HG03354 (cell line): ENCODE measurements at regions not wholly inside any gene's neighbourhood (a gene's known extent, or its start where the extent isn't known, plus 50 kb on each side); places are given as distances from the start of the nearest gene placed in this dataset.

Source experiments
- ATAC-seq: cut with Tn5 transposase; IDR thresholded peaks from one replicate; pipeline ENCODE4 v1.9.1; 2021; ENCODE audit warnings: mild to moderate bottlenecking; ENCODE audit not compliant: unreplicated experiment, poor library complexity, severe bottlenecking

GRCh38 chr6:142500250-142500786 is 198.5 kb downstream of the ADGRG6 start:
- ATAC-seq, result no peak

DNA sequence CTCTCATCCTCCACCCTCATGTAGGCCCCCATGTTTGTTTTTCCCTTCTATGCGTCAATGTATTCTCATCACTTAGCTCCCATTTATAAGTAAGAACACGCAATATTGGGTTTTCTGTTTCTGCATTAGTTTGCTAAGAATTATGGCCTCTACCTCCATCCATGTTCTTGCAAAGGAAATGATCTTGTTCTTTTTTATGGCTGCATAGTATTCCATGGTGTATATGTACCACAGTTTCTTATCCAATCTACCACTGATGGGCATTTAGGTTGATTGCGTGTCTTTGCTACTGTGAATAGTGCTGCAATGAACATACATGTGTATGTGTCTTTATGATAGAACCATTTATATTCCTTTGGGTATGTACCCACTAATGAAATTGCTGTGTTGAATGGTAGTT is 200.0 kb downstream of the ADGRG6 start:
- ATAC-seq, result no peak

- no peak for ATAC-seq
Measured at GRCh38 chr6:142507065-142507464, 205.3 kb downstream of the ADGRG6 start.

- ATAC-seq, result no peak
Measured at GRCh38 chr6:142510211-142510610, 208.4 kb downstream of the ADGRG6 start.

GRCh38 chr6:142518126-142518525 is 216.3 kb downstream of the ADGRG6 start:
- ATAC-seq, result no peak

- no peak for ATAC-seq
Measured at GRCh38 chr6:142518761-142519160, 217.0 kb downstream of the ADGRG6 start.

DNA sequence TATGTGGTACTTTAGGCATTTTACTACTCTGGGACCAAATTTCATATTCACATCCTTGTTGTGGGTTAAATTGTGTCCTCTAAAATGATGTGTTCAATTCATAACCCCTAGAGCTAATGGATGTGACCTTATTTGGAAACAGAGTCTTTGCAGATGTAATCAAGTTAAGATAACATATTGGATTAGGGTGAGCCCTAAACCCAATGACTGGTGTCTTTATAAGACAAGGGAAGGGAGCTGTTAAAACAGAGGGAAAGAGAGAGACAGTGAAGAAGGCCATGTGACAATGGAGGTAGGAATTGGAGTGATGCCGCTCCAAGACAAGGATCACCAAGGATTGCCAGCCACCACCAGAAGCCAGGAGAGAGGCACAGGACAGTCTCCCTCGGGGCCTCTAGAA is 220.0 kb downstream of the ADGRG6 start:
- ATAC-seq, result no peak

DNA sequence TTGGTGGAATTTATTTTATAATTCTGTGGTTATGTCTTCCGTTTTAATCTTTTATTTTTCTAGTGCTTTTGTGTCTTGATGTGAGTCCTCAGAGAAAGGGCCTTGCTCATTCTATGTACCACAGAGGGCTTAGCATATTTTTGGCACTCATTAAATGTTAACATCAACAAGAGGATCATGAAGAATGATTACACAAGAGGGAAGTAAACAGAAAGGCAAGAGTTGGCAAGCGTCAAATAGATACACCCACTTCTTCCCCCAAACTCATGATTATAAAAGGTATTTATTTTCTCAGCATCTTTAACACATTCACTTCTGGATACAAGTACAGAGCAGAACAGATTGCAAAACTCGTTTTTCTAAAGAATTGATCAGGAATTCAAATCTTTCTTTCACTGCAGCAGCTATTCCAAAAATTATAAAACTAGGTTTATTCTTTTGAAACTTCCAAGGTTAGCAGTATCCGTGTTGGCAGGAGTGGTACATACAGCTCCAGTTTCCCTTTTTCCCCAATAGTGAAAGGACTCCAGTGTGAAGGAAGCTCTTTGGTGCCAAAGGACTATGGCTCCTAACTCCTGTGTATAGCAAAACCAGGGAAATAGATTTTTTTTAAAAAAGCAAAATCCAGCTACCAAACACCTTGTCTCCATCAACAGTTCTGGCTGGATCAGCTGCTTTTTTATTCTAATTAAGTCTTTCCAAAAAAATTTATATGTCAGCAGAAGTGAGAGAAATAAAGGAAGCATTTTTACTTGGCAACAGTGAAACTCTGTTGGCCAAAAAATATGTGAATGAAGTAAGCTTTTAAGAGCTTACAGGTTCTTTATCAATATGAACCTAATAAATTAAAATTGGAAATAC is 221.9 kb downstream of the ADGRG6 start:
- no peak for ATAC-seq

- no peak for ATAC-seq
Measured at GRCh38 chr6:142530566-142530965, 228.8 kb downstream of the ADGRG6 start.

DNA sequence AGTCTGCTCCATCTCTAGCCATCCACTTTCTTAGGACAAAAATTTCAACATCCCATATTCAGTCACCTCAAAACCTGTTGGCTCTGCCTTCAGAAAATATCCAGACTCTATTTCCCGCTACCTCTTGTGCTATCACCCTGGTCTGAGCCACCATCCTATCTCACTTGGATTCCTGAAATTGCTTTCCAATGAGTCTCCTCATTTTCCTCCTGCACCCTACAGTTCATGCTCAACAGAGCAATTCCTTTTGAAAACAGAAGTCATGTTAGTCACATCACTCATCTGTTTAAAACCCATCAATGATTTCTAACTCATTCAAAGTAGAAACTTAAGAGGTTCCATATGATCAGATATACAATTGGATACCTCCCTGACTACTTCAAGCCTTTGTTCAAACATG is 229.9 kb downstream of the ADGRG6 start:
- ATAC-seq, result no peak

- ATAC-seq, result no peak
Measured at GRCh38 chr6:142534076-142534475, 232.3 kb downstream of the ADGRG6 start.

DNA sequence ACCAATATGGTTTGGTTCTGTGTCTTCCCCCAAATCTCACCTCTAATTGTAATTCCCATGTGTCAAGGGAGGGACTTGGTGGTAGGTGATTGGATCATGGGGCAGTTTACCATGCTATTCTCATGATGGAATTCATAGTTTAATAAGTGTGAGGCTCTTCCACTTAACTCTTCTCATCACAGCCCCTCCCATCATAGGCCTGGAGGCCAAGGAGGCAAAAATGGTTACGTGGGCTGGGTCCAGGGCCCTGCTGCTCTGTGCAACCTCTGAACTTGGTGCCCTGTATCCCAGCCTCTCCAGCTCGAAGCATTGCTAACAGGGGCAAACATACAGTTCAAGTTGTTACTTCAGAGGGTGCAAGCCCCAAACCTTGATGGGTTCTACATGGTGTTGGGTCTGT is 232.7 kb downstream of the ADGRG6 start:
- no peak for ATAC-seq

DNA sequence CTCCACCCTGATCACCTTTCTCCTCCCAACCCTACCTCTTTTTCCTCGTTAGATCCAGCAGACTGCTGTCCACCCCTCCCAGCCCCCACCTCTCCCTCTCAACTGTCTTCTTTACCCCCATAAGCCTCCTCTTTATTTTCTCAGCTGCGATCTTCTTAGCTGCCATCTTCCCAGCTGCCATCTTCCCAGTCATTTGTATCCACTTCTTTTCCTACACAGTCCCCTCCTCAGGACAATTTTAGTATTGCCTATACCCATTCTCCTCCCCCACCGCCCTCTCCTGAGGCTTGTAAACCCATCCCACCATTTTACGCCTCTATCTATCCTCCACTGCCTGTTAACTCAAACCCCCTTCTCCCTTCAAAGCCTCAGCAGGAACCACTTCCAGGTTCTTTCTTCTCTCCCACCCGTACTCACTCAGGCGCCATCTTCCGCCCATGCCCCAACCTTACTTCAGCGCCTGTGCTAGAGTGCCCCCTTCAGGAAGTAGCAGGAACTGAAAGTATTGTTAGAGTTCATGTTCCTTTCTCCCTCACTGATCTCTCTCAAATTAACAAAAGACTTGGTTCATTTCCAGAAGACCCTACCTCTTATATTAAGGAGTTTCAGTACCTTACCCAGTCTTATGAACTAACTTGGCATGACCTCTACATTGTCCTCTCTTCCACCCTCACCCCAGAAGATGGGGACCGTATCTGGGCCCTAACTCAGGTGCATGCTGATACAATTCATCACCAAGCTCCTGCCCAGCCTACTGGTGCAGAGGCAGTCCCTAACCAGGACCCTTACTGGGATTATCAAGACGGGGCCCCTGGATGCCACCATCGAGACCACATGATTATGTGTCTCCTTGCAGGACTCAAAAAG is 236.0 kb downstream of the ADGRG6 start:
- no peak for ATAC-seq

GRCh38 chr6:142542704-142543233 is 241.0 kb downstream of the ADGRG6 start:
- ATAC-seq, result no peak

- ATAC-seq, result no peak
Measured at GRCh38 chr6:142543606-142544005, 241.8 kb downstream of the ADGRG6 start.

DNA sequence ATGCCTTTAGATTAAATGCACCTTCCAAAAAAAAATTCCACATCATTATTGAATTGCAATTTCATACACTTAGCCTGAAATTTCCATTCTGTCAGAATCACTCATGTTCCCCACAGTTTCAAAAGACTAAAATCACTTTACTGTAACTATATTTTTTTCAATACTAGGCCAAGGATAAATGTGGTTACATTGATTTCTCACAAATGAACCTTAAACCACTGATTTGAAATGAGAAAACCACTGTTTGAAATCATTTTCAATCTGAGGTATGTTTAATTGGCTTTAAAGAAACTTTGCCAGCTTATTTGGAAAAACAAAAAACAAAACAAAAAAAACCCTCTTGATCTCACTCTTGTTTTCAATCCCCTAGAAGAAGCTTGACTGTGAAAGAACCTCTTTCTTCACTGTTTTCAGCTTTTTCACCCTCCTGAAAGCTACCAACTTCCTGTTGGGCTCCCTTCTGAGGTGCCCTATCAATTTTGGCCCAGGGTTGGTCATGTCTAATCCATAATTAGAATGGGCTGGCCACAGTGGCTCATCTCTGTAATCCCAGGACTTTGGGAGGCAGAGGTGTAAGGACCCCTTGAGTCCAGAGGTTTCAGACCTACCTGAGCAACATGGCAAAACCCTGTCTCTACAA is 242.5 kb downstream of the ADGRG6 start:
- no peak for ATAC-seq

GRCh38 chr6:142545147-142545546 is 243.3 kb downstream of the ADGRG6 start:
- ATAC-seq, result no peak

DNA sequence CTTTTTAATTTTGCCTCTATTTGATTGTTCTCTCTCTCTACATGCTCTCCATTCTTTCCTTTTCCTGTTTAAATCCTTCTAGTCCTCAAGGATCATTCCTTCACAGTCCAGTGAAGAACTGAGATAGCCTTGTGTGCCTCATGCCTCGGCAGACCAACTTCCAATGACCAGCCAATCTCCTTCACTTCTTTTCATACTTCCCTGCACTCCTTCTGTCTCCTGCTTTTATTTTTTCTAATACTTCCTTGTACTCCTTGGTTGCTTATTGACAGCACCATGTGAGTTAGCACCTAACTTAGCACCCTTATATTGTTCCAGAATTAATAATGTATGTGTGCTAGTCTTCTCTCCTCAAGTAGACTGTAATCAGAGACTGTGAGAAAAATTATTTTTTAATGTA is 246.8 kb downstream of the ADGRG6 start:
- no peak for ATAC-seq

GRCh38 chr6:142550310-142551063 is 248.7 kb downstream of the ADGRG6 start:
- no peak for ATAC-seq
